Right kidney (tissue), 1 donor: ENCODE measurements at regions not wholly inside any gene's neighbourhood (a gene's known extent, or its start where the extent isn't known, plus 50 kb on each side); places are given as distances from the start of the nearest gene placed in this dataset.

Source experiments
- DNase-seq: peaks from one replicate; pipeline ENCODE4 v3.0.0-alpha.2; 2016

DNA sequence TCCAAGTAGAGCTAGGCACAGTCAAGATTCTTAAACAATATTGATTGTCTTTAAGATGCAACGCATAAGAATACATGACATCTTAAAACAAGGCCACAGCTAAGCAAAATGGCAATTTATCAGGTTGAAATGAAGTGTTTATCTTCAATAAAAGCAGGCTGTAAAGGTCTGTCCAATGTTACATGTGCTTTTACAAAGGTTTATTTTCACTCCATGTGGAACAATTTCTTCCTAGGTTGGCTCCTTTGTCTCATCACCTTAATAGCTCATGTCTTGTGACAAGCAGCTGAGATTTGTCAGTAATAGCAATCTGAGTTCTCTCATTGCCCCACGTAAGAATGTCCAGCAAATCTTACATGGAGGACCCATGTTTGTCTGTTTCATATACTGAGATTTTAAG is 437.6 kb downstream of the GPAM start:
- no peak for DNase-seq

DNA sequence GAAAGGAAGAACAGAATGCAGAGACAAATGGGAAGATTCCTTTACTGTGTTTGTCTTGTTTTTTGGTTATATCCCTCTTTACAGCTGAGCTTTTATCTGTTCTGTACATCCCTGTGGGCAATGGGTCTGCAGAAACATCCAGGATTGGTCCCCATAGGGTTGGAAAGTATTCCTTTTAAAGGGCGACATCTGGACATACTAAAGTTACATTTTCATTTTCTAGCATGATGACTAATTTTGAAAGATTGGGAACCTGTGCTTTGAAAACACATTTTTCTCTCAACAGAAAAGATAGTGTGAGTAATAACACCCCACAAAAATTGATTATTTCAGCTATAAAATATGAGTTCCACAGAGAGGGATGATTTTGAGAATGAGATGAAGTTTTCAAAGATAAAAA is 435.8 kb downstream of the GPAM start:
- no peak for DNase-seq

GRCh38 chr10:111748184-111748583 is 435.4 kb downstream of the GPAM start:
- no peak for DNase-seq

- no peak for DNase-seq
Observed at GRCh38 chr10:111750165-111750849, 433.3 kb downstream of the GPAM start.

- peak; percentile 16 for DNase-seq
Observed at GRCh38 chr10:111756217-111757061, 427.1 kb downstream of the GPAM start.

GRCh38 chr10:111758593-111758992 is 425.0 kb downstream of the GPAM start:
- DNase-seq, result no peak

DNA sequence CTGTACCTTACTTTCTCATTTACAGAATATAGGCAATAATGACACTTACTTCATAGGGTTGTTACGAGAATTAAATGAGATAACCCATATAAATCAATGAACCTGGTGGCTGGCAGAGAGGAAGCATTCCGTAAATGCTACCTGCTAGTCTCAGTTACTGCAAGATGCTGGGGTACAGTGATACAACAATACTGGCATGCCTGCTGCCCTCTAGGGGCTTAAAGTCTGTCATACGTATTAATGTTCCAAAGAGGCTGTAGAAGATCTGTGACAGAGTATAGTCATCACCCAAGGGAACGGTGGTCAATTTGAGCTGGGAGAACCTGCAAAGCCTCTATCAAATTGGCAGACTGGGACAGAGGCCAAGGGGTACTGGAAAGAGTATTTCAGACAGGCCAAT is 421.5 kb downstream of the GPAM start:
- DNase-seq, result no peak

- DNase-seq, result no peak
Observed at GRCh38 chr10:111765216-111765615, 418.3 kb downstream of the GPAM start.

GRCh38 chr10:111766464-111766863 is 417.1 kb downstream of the GPAM start:
- no peak for DNase-seq

GRCh38 chr10:111767661-111768060 is 415.9 kb downstream of the GPAM start:
- no peak for DNase-seq

GRCh38 chr10:111773950-111774349 is 409.6 kb downstream of the GPAM start:
- no peak for DNase-seq

DNA sequence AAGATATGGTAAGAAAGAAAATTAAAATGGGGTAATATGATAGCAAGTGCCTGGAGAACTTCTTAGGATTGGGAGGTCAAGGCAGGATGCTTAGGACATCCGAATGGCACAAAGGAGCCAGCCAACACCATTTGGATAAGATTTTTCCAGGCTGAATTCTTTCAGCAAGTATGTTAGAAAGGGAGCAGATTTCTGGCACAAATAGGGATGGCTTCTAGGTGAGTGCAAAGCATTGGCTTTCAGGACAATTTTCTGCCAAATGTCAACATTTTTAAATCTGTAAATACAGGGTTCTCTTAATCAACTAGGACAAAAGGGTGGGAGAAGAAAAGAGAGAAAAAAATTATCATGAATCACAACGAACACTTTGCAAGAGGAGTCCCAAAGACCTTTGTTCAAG is 409.1 kb downstream of the GPAM start:
- no peak for DNase-seq

- no peak for DNase-seq
Observed at GRCh38 chr10:111784436-111784835, 399.1 kb downstream of the GPAM start.

DNA sequence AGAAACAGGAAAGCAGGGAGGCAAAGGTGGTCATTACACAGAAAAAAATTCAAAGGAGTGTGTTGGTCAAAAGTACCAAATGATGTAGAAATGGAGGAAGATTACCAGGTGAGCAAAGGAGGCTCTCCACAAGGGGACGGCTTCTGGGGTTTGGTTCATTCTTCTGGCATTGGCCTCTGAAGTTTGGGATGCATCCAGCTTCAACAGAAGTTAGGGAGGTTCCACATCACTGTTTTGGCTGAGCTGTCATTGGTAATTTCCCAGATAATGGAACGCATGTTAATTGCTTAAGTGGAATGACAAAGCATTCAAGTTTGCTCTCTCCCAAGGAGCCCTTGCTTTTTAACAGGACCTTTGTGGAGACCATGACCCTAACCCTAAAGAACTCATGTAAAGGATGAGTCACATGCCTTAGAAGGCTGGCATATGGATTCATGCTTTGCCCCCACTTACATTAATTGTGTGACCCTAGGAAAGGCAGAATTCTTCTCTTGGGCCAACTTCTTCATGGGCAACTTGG is 398.6 kb downstream of the GPAM start:
- no peak for DNase-seq

GRCh38 chr10:111785921-111786320 is 397.6 kb downstream of the GPAM start:
- no peak for DNase-seq

GRCh38 chr10:111789821-111790220 is 393.7 kb downstream of the GPAM start:
- DNase-seq, result no peak

DNA sequence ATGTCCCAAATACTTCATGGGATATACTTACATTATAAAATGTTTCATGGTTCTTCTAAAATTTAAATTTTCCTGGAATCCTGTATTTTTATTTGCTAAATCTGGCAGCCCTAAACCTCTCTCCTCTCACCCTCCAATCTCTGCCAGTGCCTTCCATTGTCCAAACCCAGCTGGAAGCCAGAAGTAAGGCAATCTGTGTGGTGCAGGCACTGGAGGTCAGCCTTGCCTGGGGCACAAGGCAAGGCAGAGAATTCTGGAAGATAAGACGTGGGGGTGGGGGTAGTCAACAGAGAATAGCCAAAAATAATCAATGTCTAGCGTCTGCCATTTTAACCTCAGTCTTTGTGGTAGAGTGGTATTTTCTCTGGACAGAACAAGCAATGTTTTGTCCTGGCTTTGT is 381.7 kb downstream of the GPAM start:
- DNase-seq, result no peak

DNA sequence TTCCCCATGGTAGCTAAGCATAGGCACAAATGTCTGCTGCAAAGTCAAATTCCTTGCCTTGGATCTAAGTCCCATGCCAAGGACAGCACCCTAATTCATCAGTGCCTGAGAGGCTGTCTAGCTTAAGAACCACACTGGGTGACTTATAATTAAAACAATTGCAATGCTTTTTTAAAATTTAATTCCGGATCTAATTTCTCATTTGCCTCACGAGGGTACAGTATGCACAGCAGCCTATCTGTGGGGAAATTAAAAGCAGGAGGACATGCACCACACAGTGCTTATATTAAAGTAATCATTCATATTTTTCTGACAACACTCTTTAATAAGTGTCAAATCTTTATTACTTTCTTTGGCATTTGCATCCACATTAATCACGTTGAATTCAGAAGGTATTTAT is 378.8 kb downstream of the GPAM start:
- no peak for DNase-seq

GRCh38 chr10:111811517-111811916 is 372.0 kb downstream of the GPAM start:
- DNase-seq, result no peak

DNA sequence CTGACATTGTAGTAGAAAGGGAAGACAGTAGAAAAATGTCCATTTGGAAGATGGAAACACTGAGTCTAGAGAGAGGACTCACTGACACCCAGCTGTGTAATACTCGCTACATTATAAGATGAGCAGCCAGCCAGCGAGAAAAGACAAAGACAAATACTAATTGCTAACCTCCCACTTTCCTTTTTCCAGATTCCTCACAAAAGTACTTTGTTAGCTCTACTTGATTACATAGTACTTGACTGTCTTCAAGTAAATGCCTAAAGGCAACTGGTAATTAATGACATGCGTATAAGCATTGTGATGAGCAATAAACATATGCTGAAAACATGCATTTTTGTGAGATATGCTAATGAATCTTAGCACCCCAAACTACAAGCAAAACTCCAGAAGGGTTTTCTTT is 363.1 kb downstream of the GPAM start:
- no peak for DNase-seq

- no peak for DNase-seq
Observed at GRCh38 chr10:111821871-111822270, 361.7 kb downstream of the GPAM start.

GRCh38 chr10:111822661-111823060 is 360.9 kb downstream of the GPAM start:
- DNase-seq, result no peak

- DNase-seq, result no peak
Observed at GRCh38 chr10:111824128-111824527, 359.4 kb downstream of the GPAM start.

DNA sequence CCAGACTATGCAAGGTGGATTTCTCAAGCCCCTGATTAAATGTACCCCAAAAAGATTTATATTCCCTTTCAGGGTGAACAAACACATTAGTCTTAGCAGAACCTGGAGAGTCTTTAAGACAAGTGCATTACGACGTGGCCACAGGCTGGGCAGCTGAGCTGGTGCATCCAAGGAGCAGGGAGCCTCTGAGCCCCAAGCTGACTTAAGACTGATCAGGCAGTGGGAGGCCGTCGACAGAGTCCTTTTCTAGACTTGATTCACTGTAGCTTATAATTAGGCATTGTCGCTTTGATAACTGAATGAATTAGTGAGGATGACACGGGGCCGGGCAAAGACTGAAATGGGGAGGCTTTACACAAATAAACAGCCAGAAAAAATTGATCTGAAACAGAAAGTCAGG is 353.2 kb downstream of the GPAM start:
- no peak for DNase-seq
